HG03558 (cell line): ENCODE measurements at regions not wholly inside any gene's neighbourhood (a gene's known extent, or its start where the extent isn't known, plus 50 kb on each side); places are given as distances from the start of the nearest gene placed in this dataset.
"Not testable (repeated sequence)": the region's sequence is repeated elsewhere in the genome, so short reads cannot be mapped to it uniquely, and the experiment has no call there.

Source experiments
- ATAC-seq: cut with Tn5 transposase; IDR thresholded peaks from one replicate; pipeline ENCODE4 v1.9.1; 2021; ENCODE audit warnings: moderate number of reproducible peaks; ENCODE audit not compliant: unreplicated experiment; ENCODE audit errors: extremely low read depth

GRCh38 chr22:49660794-49661781 lies 166.6 kb downstream of the BRD1 start:
- ATAC-seq = no peak

- no peak for ATAC-seq
Observed at GRCh38 chr22:49660321-49660720, 167.4 kb downstream of the BRD1 start.

- ATAC-seq = no peak
Observed at GRCh38 chr22:49659924-49660315, 167.8 kb downstream of the BRD1 start.

- no peak for ATAC-seq
Observed at GRCh38 chr22:49659281-49659923, 168.3 kb downstream of the BRD1 start.

GRCh38 chr22:49658902-49659280 lies 168.8 kb downstream of the BRD1 start:
- ATAC-seq = no peak

- ATAC-seq = no peak
Observed at GRCh38 chr22:49657974-49658590, 169.6 kb downstream of the BRD1 start.

GRCh38 chr22:49657275-49657973 lies 170.2 kb downstream of the BRD1 start:
- ATAC-seq = no peak

- not testable (repeated sequence) for ATAC-seq
Observed at GRCh38 chr22:49656883-49657274, 170.8 kb downstream of the BRD1 start.

- no peak for ATAC-seq
Observed at GRCh38 chr22:49656291-49656851, 171.3 kb downstream of the BRD1 start.

- ATAC-seq = no peak
Observed at GRCh38 chr22:49655168-49655812, 172.4 kb downstream of the BRD1 start.

GRCh38 chr22:49650336-49651241 lies 177.1 kb downstream of the BRD1 start:
- ATAC-seq = no peak

- ATAC-seq = no peak
Observed at GRCh38 chr22:49649166-49650068, 178.3 kb downstream of the BRD1 start.

- no peak for ATAC-seq
Observed at GRCh38 chr22:49648053-49648452, 179.6 kb downstream of the BRD1 start.

GRCh38 chr22:49647627-49648026 lies 180.0 kb downstream of the BRD1 start:
- no peak for ATAC-seq

- no peak for ATAC-seq
Observed at GRCh38 chr22:49646876-49647275, 180.8 kb downstream of the BRD1 start.

GRCh38 chr22:49645791-49646550 lies 181.7 kb downstream of the BRD1 start:
- ATAC-seq = no peak

- no peak for ATAC-seq
Observed at GRCh38 chr22:49645257-49645656, 182.4 kb downstream of the BRD1 start.
